ENCODE measurements at regions not wholly inside any gene's neighbourhood (a gene's known extent, or its start where the extent isn't known, plus 50 kb on each side); places are given as distances from the start of the nearest gene placed in this dataset.

DNA sequence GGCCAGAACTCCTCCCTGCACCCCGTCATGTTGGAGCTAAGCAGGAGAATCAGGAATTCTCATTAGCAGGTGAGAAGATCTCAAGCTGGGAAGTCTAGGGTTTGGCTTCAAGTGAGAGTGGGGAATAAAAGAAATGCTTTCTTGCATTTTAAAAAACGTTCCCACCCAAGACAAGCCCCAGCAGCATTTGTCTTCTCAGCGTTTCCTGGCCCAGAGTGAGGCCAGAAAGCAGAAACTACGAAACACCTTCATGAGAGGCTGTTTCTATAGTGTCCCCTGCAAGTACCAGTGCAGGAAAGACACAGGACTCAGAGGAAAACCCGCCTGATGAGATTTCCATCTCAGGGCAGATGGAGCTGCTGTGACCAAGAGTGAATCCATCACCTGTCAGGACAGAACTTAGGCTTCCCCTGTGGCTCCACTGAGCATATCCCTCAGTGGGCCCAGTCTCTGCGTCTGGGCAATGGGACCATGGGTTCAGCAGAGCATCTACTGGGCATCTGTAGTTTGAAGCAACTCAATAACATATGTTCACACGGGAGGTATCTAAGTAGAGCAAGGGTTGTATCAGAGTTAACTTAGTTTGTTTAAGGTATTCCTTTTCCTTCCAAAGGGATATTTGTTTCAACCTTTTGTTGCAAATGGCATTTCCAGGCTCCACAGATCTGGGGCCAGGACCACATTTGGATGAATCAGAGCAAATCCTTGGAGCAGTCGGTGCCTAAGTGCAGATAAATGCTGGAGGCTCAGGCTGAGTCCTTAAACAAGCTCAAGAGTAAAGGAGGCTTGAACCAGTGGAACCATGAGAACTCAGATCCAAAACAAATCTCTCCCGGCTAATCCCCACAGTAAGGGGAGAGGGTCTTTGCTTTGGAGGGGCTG lies 548.3 kb downstream of the MIAT start:
- DNase-seq (ENCODE audit: low spot score), result no peak

DNA sequence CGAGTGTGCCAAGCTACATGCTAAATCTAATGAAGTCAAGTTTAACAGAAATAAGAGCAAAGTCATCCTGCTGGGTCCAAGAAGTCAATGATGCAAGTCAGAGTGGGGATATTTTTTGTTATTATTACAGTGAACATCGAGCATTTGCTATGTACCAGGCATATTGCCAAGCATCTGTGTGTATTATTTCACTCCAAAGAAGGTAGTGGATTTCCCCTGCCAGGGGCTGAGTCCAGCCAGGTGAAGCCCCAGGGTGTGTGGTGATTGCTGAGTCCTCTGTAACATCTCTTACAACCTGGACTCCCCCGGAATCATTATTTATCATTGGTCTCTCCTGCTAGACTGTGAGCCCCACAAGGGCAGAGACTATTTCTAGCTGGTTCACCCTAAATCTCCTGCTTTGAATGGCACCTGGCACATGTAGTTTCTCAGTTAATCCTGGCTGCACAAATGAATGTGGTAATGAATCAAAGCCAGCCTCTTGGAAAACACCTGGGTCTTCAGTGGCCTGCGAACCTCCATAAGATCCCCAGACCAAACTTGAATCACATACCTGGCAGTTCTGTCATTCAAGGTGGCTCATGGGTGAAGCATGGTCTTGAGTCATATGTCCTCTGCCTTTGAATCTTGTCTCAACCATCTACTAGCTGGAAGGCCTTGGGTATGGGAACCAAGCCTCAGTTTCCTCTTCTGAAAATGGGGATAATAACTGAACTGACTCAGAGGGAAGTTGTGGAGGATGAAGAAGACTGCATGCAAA lies 549.2 kb downstream of the MIAT start:
- DNase-seq (ENCODE audit: low spot score), result no peak

DNA sequence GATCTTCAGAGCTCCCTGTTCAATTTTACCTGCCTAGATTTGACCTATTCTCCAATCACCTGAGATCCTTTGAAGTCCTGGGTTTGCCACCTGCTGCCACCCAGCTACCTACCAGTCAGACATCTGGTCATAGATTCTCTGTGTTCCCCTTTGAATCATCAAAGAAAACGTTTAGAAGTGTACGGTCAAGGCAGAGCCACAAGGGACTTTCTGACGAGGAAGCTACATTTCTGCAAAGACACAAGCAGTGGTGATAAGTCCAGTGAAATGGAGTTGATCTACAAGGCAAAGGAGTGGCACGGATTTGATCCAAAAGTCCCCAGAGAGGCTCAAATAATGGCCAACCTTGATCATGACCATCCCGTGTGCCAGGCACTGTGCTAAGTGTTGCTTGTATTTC lies 549.9 kb downstream of the MIAT start:
- DNase-seq (ENCODE audit: low spot score), result no peak

DNA sequence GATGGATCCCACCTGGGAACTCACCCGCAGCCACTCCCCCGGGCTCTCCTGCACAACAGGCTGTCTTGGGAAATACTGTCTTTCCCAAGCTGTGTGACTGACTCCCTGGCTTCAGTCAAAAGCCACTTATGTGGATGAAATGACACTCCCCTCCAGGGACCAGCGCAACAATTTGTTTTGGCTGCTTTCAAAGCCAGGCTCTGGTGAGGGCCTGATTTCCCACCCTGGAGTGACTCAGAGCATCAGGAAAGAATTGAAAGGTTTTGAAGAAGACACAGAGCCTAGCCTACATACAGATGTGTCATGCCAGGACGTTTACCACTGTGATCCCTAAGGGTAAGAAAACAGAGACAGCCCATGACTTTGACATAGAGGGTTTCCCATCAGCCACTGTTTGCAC lies 550.5 kb downstream of the MIAT start:
- DNase-seq (ENCODE audit: low spot score), result no peak

DNA sequence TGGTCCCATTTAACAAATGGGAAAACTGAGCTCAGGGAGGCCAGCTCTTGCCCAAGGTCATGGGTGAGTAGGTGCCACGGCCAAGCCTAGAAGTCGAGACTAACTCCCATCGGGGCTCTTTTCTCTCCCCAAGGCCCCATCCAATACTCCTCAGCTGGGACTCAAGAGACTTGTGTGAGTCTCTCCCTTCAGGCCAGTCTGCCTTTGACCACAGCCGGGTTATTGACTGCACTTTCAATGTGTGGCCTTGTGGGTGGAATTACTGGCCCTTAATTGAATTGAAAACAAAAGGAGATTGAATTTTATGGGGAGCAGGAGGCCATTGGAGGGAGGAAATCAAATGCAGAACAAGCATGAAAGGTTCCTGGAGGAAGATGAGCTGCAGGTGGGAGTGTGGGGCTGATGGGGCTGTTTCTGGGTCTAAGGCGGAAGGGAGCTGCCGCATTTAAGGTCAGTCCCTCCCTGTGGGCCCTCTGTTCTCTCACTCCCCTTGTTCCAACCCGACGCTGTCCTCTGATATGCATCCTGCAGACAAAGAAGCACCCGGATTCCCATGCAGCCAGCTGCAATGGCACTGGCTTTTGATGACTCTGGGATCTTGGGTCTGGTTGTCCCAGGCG lies 552.8 kb downstream of the MIAT start:
- DNase-seq (ENCODE audit: low spot score), result peak; percentile 24

DNA sequence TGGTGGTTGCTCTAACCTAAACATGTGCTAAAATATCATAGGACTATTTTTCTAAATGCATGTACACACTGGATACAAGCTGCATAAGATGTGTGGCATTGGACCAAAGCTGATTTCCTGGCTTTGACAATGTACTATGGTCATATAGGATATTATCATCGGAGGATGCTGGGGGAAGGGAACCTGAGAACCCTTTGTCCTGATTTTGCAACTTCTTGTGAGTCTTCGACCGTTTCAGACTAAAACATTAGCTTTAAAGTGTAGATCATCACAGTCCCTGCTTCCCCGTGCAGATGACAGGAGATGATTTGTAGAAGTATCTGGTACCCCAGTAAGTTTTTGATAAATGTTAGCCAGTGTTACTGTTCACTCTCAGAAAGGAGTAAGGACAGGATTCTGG lies 554.7 kb downstream of the MIAT start:
- DNase-seq (ENCODE audit: low spot score), result no peak

DNA sequence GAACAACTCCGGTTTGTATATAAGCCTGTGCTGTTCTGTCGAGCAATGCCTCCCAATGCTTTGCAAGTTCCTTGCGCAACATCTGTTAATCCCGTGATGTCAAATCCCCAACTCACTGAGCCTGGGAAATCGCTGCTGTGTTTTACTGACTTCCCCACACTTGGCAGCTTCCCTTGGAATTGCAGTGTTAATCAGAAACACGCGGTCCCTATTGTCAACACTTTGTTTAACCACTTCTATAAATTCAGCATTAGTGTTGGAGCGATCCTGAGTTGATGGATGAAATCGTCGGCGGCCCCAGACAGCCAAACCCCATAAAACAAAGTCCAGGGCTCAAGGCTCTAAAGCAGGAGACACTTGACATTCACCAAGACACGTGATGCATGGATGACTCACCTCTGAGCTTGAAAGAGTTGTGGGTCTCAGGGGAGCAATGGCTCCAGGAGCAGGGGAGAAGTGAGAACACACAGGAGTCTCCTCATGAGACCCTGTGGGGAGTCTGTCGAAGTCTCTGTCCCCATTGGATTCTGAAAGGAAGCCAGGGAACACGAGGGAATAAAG lies 555.3 kb downstream of the MIAT start:
- DNase-seq (ENCODE audit: low spot score), result no peak

DNA sequence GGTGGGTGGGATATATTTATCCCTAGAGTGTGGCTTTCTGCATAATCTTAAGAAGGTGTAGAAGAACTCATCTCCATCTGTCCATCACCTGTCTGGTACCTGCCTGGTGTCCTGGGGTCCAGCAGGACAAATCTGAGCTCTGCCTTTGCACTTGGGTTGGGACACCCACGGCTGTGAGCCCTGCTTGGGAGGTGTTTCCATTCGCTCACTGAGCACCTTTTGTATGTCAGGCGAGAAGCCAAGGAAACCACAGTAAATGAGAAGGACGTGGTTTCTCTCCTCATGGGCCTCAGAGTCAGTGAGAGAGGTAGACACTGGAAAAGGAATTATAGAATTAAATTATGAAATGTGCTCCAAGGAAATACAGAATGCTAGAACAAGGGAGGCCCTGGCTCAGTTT lies 555.9 kb downstream of the MIAT start:
- DNase-seq (ENCODE audit: low spot score), result no peak

DNA sequence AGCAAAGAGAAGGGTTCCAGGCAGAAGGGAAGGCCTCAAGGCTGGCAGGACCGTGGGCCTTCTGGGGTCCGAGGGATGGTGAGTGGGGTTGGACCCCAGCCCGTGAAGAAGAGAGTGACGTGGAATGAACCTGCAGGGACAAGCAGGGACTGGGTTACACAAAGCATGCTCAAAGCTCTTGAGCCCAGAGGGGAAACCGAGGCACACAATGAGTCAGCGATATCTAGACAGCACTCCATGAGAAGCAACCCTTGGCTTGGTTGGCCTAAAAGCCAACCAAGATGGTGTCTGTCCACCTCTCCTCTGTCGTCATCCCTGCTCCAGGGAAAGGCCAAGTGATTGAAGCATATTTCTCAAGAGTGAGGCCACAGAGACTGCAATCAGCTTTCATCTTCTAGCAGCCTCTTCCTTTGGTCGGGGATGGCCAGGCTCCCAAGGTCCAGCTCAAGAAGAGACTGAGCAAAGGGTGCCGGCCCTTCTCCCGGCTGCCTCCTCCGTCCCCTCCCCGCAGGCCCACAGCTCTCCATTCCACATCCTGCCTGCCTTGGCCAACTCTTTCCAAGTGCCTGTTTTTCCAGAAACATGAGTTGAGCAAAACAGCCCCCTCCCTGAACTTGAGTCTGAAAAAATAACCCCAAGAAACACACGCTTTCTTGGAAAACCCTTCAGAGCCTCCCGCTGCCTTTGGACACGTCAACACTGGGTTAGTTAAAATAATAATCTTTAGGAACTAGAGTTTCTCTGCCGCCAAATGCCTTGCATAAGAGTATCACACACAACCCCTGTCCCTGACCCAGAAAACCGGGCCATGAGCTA lies 556.6 kb downstream of the MIAT start:
- no peak for DNase-seq (ENCODE audit: low spot score)

DNA sequence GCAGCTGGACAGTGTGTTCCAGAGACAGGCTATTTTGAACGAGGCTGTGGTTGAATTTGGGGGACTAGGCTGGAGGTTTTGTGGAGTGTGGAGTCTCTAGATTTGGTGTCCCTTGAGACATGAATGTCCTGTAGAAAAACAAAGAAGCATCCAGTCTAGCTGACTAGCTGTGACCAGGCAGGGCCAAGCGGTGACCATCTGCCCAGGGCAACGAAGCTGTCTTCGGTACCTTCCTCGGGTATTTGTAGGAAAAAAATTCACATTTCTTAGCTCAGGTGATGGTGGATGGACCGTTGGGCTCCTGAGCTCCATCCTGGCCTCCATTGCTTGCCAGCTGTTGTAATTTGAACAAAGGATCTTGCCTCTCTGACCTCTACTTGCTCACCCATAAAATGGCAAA lies 557.3 kb downstream of the MIAT start:
- no peak for DNase-seq (ENCODE audit: low spot score)

DNA sequence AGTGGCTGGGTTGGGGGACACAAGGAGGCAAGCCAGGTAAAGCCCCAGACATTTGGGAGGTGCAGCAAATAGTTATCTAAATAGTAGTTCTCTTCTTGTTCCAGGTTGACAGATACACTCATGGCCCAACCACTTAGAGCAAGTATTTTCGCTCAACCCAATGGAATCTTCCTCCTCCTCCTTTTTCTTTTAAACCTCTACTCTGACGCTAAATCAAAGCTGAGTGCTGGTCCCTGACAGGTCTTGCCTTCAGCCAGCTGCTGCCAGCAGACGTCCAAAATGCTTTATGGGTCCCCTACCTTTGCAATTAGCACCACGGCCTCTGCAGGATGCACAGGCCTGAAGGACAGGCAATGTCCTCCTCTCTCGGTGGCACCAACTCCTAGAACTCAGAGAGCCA lies 558.5 kb downstream of the MIAT start:
- DNase-seq (ENCODE audit: low spot score), result no peak

DNA sequence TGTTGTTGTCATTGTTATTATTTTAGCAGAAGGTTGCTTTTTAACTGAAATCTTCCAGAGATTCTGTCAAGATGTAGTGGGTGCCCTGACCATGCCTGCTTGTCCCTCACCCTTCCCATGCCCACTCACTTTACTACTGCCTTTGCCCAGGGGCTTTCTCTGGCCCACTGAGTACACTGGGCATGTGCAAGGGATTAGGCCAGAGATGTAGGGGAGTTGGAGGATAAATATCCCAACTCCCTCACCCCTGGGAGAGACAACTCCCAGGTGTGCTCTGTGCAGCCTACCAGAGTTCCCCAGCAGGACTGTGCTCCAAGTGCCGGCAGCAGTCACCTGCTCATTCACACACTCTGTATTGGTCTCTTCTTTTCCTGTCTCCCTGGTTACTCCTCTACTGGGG lies 559.1 kb downstream of the MIAT start:
- no peak for DNase-seq (ENCODE audit: low spot score)

DNA sequence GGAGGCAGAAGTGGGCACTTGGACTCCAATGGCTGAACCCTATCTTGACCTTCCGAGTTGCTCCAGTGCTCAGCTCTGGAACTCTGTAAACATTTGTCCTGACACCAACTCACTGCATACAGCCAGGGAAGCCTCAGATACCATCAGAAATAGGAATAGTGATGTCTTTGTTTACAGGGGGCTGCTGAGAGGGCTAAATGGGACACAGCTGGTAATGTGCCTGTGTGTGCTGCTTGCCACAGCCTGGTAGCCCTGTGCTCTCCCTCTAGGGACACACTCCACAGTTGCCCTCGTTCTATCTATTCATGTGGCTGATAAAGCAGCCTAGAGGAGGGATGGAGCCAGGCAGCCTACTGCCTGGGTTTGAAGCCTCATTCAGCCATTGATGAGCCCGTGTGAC lies 559.8 kb downstream of the MIAT start:
- no peak for DNase-seq (ENCODE audit: low spot score)

DNA sequence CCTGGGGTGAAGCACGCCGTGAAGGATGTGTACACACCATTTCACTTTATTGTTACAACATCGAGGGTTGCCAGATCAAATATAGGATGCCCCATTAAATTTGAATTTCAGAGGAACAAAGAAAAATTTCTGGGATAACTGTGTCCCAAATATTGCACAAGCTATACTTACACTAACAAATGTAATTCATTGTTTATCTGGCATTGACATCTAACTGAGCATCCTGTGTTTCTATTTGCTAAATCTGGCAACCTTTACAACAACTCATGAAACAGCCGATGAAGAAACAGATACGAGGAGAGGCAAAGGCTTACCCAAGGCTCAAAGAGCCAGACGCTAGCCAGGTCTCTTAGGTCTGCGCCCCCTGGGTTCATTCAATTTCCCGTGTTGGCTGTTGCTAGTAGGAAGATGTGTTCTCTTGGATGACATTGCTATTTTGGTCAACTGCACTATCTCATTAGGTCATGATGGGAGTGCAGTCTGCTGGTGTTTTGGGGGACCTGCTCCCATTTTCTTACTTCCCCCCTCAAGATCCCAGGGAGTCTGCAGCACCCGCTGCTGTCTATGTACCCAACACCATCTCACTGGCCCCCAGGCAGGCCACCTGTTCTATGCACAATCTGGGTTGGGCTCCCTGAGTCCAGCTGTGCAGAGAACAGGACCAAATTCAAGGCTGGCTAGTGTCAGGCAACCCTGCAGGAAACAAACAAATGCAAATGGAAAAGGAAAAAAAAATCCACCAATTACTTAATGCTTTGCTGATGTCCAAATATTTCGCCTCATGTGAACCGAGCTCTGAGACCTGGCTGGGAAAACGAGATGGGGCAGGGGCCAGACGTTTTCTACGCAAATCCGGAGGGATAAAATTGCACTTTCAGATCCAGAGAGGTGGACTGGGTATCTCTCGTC lies 560.9 kb downstream of the MIAT start:
- DNase-seq (ENCODE audit: low spot score), result no peak

DNA sequence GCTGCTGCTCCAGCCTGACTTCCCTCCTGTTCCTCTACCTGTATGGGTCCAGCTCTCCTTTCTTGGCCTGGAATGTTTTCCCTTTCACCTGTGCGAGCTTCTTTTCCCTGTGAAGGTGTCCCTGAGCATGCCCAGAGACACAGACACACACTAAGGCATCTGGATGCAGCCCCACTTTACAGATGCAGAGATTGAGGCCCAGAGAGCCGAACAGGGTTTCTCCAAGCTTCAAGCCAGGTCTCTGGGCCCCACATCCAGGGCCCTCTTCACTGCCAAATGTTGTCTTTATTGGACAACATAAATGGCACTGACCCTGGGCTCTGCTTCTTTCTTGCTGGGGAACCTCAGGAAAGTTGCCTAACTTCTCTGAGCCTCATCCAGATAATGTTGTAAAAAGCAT lies 561.6 kb downstream of the MIAT start:
- no peak for DNase-seq (ENCODE audit: low spot score)

DNA sequence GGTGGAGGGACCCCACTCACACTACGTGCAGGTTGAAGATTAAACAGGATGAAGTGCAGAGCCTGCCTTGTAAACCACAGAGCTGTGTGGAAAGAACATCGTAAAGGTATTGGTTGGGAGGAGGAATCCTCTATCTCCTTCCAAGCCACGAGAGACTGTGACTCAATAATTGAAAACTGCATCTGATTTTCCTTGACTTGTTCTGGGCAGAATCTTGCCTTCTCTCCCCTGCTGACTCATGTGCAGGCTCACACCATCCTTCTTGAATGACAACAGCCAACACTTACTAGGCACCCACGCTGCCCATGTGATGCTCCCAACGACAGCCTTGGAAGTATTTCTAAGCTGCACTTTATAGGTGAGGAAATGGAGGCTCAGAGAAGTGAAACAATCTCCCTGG lies 563.0 kb downstream of the MIAT start:
- no peak for DNase-seq (ENCODE audit: low spot score)

DNA sequence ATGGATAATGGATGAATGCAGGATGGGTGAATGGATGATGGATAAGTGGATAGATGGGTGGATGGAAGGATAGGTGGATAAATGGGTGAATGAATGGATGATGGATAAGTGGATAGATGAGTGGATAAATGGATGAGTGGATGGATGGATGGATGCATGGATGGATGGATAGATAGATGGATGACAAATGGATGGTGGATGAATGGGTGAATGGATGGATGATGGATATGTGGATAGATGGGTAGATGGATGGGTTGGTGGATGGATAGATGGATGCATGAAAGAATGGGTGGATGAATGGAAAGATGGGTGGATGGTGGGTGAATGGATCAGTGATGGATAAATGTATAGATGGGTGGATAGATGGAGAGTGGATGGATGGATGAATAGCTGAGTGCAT lies 564.8 kb downstream of the MIAT start:
- no peak for DNase-seq (ENCODE audit: low spot score)

DNA sequence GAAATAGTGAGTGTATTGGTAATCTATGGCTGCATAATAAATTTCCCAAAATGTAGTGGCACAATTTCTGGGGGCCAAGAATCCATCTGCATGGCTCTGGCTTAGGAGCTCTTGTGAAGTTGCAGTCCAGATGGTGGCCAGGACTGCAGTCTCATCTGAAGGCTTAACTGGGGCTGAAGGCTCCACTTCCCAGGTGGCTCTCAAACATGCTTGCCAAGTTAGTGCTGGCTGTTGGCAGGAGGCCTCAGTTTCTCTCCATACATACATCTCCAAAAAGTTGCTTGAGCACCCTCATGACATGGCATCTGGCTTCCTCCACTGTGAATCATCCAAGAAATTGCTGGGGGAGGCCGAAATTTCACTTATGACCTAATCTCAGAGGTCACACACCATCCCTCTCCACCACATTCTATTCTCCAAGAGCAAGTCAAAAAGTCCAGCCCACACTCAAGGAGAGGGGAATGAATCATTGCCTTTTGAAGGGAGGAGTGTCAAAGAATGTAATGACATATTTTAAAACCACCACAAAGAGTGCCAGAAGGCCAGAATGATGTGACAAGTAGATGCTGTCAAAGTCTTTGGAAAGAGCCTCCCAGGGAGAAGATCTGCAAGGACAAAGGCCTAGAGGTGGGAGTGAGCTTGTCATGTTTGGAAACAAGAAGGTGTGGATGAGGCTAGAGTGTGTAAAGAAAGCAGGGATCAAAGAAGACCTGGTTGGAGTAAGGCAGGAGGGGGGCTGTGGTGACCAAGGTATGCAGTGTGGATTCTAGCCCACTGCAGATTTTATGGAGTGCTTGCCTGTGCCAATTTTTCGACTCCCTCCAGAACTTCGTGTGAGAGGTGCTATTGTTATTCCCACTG lies 566.2 kb downstream of the MIAT start:
- DNase-seq (ENCODE audit: low spot score), result no peak

DNA sequence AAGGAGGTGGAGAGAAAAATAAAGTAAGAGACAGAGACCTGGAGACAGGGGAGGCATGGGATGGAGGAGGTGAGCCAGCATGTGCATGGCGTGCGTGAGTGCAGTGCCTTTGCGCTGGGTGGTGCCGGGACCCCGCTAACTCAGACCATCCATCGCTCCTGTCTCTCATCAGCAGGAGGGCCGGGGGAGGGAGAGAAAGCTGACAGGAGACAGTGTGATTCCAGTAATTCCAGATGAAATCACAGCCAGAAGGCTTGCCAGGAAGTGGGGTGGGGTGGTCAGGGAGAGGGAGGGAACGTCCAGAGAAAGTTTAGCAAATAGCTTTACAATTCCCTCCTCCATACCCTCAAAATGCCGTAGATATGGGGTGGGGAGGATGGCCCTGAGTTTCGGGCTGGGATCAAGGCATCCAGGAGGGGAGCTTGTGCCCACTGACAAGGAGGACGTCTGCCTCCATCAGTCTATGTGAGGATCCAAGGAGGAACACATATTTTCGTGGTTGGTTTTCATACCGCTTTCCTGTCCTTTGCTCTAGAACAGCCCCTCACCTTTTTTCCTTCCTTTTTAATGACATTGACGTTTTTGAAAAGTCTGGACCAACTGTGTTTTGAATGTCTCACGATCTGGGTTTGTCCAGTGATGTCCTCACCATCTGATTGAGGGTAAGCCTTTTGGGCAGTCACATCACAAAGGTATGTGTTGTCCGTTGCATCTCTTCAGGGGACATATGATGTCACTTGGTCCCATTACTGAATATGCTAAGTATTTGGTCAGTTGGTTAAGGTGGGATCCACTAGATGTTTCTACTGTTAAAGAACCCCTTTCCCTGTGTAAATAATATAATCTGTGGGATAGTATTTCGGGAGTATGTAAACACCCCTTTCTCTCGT lies 567.3 kb downstream of the MIAT start:
- DNase-seq (ENCODE audit: low spot score), result no peak

Data from iPS-NIHi11 (cell line).